EL (cell line): ENCODE measurements at regions not wholly inside any gene's neighbourhood (a gene's known extent, or its start where the extent isn't known, plus 50 kb on each side); places are given as distances from the start of the nearest gene placed in this dataset.

ENCODE experiments used
- DNase-seq: peaks from one replicate; pipeline ENCODE4 v3.0.0-alpha.2; 2016

GRCh38 chr10:71127773-71128172, 84.6 kb upstream of the UNC5B start:
- DNase-seq: no peak

- no peak for DNase-seq
These were observed 83.9 kb upstream of the UNC5B start for GRCh38 chr10:71128311-71128980.

GRCh38 chr10:71131096-71131495, 81.3 kb upstream of the UNC5B start:
- no peak for DNase-seq

GRCh38 chr10:71131508-71132088, 80.8 kb upstream of the UNC5B start:
- no peak for DNase-seq

- DNase-seq: no peak
These were observed 80.0 kb upstream of the UNC5B start for GRCh38 chr10:71132321-71132810.

GRCh38 chr10:71133710-71134686, 78.4 kb upstream of the UNC5B start:
- DNase-seq: no peak

- no peak for DNase-seq
These were observed 77.6 kb upstream of the UNC5B start for GRCh38 chr10:71134732-71135211.

- no peak for DNase-seq
These were observed 77.1 kb upstream of the UNC5B start for GRCh38 chr10:71135236-71135635.

- no peak for DNase-seq
These were observed 76.2 kb upstream of the UNC5B start for GRCh38 chr10:71136036-71136721.

- DNase-seq: no peak
These were observed 74.7 kb upstream of the UNC5B start for GRCh38 chr10:71137701-71138100.

- DNase-seq: no peak
These were observed 74.1 kb upstream of the UNC5B start for GRCh38 chr10:71138166-71138830.

- no peak for DNase-seq
These were observed 70.8 kb upstream of the UNC5B start for GRCh38 chr10:71141528-71141927.

GRCh38 chr10:71143170-71143569, 69.2 kb upstream of the UNC5B start:
- no peak for DNase-seq

GRCh38 chr10:71143610-71144009, 68.8 kb upstream of the UNC5B start:
- no peak for DNase-seq

- no peak for DNase-seq
These were observed 67.5 kb upstream of the UNC5B start for GRCh38 chr10:71144824-71145223.

- no peak for DNase-seq
These were observed 66.9 kb upstream of the UNC5B start for GRCh38 chr10:71145352-71145945.

- no peak for DNase-seq
These were observed 61.6 kb upstream of the UNC5B start for GRCh38 chr10:71150796-71151195.

GRCh38 chr10:71152043-71152442, 60.3 kb upstream of the UNC5B start:
- no peak for DNase-seq

- no peak for DNase-seq
These were observed 55.9 kb upstream of the UNC5B start for GRCh38 chr10:71156436-71156835.

GRCh38 chr10:71157435-71157834, 54.9 kb upstream of the UNC5B start:
- DNase-seq: no peak

- no peak for DNase-seq
These were observed 54.1 kb upstream of the UNC5B start for GRCh38 chr10:71158251-71158650.

GRCh38 chr10:71158902-71159301, 53.5 kb upstream of the UNC5B start:
- no peak for DNase-seq
